ENCODE measurements at regions not wholly inside any gene's neighbourhood (a gene's known extent, or its start where the extent isn't known, plus 50 kb on each side); places are given as distances from the start of the nearest gene placed in this dataset.

GRCh38 chr4:124199755-124200154 is 512.8 kb downstream of the ANKRD50 start:
- no peak for DNase-seq

GRCh38 chr4:124201636-124202035 is 510.9 kb downstream of the ANKRD50 start:
- DNase-seq: no peak

- no peak for DNase-seq
These were observed 510.4 kb downstream of the ANKRD50 start for GRCh38 chr4:124202099-124202498.

GRCh38 chr4:124203613-124204238 is 508.8 kb downstream of the ANKRD50 start:
- no peak for DNase-seq

GRCh38 chr4:124206779-124207605 is 505.5 kb downstream of the ANKRD50 start:
- DNase-seq: no peak

GRCh38 chr4:124209211-124209610 is 503.3 kb downstream of the ANKRD50 start:
- DNase-seq: no peak

- DNase-seq: no peak
These were observed 502.9 kb downstream of the ANKRD50 start for GRCh38 chr4:124209626-124210025.

- DNase-seq: no peak
These were observed 501.8 kb downstream of the ANKRD50 start for GRCh38 chr4:124210746-124211145.

- no peak for DNase-seq
These were observed 499.5 kb downstream of the ANKRD50 start for GRCh38 chr4:124212815-124213630.

GRCh38 chr4:124219389-124219788 is 493.1 kb downstream of the ANKRD50 start:
- no peak for DNase-seq

GRCh38 chr4:124224256-124224655 is 488.3 kb downstream of the ANKRD50 start:
- no peak for DNase-seq

- no peak for DNase-seq
These were observed 484.6 kb downstream of the ANKRD50 start for GRCh38 chr4:124227981-124228380.

- DNase-seq: no peak
These were observed 482.3 kb downstream of the ANKRD50 start for GRCh38 chr4:124230268-124230667.

GRCh38 chr4:124234771-124235170 is 477.8 kb downstream of the ANKRD50 start:
- DNase-seq: no peak

- DNase-seq: no peak
These were observed 468.7 kb downstream of the ANKRD50 start for GRCh38 chr4:124243671-124244366.

- no peak for DNase-seq
These were observed 459.5 kb downstream of the ANKRD50 start for GRCh38 chr4:124253080-124253479.

GRCh38 chr4:124262211-124263179 is 450.0 kb downstream of the ANKRD50 start:
- peak; percentile 51 to 85 for DNase-seq

- DNase-seq: no peak
These were observed 446.8 kb downstream of the ANKRD50 start for GRCh38 chr4:124265701-124266100.

GRCh38 chr4:124266721-124267120 is 445.8 kb downstream of the ANKRD50 start:
- DNase-seq: no peak

GRCh38 chr4:124276461-124276860 is 436.1 kb downstream of the ANKRD50 start:
- no peak for DNase-seq

- DNase-seq: no peak
These were observed 434.8 kb downstream of the ANKRD50 start for GRCh38 chr4:124277691-124278090.

- no peak for DNase-seq
These were observed 434.1 kb downstream of the ANKRD50 start for GRCh38 chr4:124278477-124278876.
